GM12875 (cell line): ENCODE measurements at regions not wholly inside any gene's neighbourhood (a gene's known extent, or its start where the extent isn't known, plus 50 kb on each side); places are given as distances from the start of the nearest gene placed in this dataset.

Source experiments
- H3K4me3 ChIP-seq: one replicate; pipeline ENCODE4 v1.5.1; 2011; ENCODE audit warnings: low read depth, low read length, control low read depth
- CTCF ChIP-seq: IDR thresholded peaks from 2 replicates; pipeline ENCODE4 v1.5.1; 2011; ENCODE audit warnings: low read depth, mild to moderate bottlenecking, control low read depth, inconsistent platforms, low read length, moderate library complexity, borderline replicate concordance; ENCODE audit not compliant: insufficient read depth

DNA sequence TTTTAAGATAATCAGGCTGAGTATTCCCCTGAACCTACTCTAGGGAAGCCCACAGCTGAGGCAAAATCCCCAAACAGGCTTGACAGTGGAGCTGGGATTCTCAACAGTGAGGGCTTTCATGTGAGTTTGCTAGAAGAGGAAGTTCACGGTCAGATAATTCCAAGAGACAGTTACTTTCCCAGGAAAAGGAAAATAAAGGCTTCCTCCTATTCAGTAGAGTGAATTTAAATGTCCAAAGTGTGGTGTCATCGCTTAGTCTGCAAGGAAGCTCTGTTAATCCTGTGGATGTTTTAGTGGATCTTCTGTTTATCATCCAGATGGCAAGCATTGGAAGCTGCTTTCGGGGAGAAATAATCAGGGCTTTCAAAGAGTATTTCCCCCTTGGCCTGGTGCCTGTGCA lies 119.8 kb downstream of the RPIA start:
- H3K4me3 ChIP-seq, result no peak overlapping the region
- TF ChIP-seq CTCF, result no peak

DNA sequence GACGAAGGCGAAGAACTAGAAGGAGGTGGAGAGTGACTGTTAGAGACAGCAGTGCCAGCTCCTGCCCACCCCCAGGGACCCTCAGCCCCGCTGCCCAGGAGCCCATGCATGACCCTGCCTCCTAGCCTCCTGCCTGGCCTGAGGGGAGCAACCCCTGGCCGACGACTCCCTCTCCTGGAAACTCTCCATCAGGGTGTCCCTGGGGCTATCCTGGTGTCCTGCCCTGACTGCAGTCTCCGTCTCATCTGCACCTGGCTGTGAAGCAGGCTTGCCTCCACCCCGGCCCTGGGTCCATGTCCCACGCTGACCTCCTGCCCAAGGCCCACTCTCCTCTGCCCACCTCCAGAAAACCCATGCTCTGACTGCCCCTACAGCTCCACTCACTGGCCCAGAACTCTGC lies 120.2 kb downstream of the RPIA start:
- TF ChIP-seq CTCF, result no peak
- H3K4me3 ChIP-seq, result no peak overlapping the region

- TF ChIP-seq CTCF, result peak; percentile 27; the same call in 1 of the 2 replicates
- H3K4me3 ChIP-seq, result no peak overlapping the region
Observed at GRCh38 chr2:88813612-88814011, 122.1 kb downstream of the RPIA start.

DNA sequence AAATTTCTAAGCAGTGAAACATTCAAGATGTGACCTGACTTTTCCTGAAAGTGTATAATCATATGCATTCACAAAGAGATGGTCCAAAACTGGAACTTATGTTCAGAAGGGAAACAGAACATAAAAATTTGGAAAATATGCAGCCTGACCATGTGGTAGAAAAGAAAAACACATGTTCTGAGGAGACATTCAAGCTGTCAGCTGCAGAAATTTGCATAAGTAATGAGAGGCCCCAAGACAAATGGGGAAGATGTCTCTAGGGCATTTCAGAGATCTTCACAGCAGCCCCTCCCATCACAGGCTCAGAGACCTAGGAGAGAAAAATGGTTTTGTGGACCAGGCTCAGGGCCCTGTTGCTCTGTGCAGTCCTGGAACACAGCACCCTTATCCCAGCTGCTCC lies 123.8 kb downstream of the RPIA start:
- TF ChIP-seq CTCF, result no peak
- H3K4me3 ChIP-seq, result no peak overlapping the region

DNA sequence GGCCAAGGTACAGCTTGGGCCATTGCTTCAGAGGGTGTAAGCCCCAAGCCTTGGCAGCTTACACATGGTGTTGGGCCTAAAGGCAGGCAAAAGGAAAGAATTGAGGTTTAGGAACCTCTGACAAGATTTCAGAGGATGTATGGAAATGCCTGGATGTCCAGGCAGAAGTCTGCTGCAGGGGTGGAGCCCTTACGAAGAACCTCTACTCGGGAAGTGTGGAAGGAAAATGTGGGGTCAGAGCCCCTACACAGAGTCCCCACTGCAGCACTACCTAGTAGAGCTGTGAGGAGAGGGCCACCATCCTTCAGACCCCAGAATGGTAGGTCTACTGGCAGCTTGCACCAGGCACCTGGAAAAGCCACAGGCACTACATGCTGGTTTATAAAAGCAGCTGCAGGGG lies 124.2 kb downstream of the RPIA start:
- TF ChIP-seq CTCF, result no peak
- no peak overlapping the region for H3K4me3 ChIP-seq

GRCh38 chr2:88818381-88818780 lies 126.9 kb downstream of the RPIA start:
- TF ChIP-seq CTCF, result no peak
- no peak overlapping the region for H3K4me3 ChIP-seq

DNA sequence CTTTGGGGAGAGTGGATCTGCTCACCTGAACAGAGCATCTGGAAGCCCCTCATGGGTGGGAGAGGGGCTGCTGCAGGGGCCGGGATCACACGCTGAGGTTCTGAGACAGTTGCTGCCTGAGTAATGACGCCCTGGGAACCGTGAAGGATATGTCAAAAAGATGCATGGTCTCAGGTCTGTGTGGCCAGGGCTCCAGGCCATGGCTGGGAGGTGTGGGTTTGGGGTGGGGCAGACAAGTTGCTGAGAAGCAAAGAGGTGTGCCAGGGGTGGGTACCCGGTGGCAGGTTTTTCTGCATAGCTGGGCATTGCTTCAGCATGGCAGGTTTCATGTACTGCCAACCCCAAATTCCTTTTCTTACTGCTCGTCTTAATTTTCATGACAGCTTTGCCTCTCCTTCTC lies 133.5 kb downstream of the RPIA start:
- no peak for TF ChIP-seq CTCF
- H3K4me3 ChIP-seq, result no peak overlapping the region
